ENCODE measurements at regions not wholly inside any gene's neighbourhood (a gene's known extent, or its start where the extent isn't known, plus 50 kb on each side); places are given as distances from the start of the nearest gene placed in this dataset.

GRCh38 chr12:28824193-28824846 is 324.8 kb upstream of the FAR2 start:
- DNase-seq: no peak

DNA sequence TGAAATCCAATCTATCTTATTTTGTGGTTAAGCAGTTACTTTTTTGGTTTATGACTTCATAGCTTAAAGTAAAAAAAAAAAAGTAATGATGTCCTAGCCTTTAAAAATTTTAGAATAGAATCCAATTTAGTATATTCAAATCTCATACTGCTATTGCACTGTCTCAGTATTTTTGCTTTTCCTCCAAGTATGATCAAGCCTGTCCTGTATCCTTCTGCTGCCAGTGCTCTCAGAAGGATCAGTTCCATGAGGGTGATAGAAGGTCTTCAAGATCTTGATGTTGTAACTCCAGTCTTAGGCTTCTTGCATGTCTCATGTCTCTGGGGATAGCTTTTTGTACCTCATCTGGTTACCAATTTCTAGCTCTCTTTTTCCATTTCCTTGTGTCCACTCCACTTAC is 324.2 kb upstream of the FAR2 start:
- no peak for DNase-seq

DNA sequence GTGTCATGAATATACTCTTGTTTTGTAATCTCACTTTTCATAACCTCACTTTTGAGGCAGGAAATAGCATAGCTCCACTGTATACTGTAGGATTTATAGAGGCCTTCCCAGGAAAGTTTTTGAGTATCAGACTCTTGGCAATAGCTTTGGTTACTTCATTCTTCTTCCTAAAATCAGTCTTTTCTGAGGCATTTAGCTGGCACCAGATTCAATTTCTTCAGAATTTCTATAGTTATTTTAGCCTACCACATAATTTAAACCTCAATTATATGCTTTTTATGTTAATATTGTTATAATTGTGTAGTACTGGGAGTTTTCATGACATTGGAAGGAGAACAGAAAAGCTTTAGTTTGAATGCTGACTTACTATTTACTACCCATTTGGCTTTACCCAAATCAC is 322.3 kb upstream of the FAR2 start:
- DNase-seq: no peak

GRCh38 chr12:28827861-28828260 is 321.2 kb upstream of the FAR2 start:
- DNase-seq: peak; percentile 33

DNA sequence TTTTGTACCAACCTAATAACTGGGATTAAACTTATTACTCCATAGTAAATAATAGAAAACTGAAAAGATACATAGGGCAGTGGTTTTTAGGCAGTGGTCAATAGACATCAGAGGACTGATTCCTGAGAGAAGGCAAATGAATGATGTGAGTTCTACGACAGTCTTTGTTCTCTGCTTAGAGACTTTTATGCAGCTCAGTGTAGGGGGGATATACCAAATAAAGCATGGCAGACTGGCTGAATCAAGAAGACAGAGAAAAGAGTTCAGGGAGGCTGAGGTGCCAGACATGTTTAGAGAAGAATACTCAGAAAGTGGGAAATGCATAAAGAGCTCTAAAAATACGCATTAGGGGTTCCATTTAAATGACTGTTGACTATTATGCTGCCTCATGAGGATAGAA is 320.8 kb upstream of the FAR2 start:
- DNase-seq: no peak

GRCh38 chr12:28830491-28830890 is 318.6 kb upstream of the FAR2 start:
- no peak for DNase-seq

- no peak for DNase-seq
Observed at GRCh38 chr12:28844718-28845117, 304.4 kb upstream of the FAR2 start.

DNA sequence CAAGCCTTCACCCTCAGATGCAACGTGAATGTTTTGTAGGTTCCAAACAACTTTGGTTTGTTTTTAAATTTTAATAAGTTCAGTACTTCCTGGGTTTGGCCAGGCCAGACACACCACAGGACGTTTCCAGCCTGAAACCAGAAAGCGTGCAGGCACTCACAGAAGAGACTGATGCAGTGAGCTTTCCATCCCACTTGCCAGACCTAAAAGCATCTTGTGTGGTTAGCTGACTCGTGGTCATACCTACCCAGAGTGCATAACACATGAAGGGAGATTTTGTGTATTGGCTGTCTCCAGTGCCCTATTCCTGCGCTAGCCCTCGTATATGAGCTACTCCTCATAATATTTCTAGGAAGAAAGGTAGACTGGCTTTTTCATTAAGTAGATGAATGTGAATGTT is 297.3 kb upstream of the FAR2 start:
- DNase-seq: no peak

- no peak for DNase-seq
Observed at GRCh38 chr12:28855761-28856310, 293.2 kb upstream of the FAR2 start.

- no peak for DNase-seq
Observed at GRCh38 chr12:28857369-28857768, 291.7 kb upstream of the FAR2 start.

- no peak for DNase-seq
Observed at GRCh38 chr12:28859551-28859950, 289.5 kb upstream of the FAR2 start.

GRCh38 chr12:28865776-28866175 is 283.3 kb upstream of the FAR2 start:
- DNase-seq: no peak

GRCh38 chr12:28866296-28866695 is 282.8 kb upstream of the FAR2 start:
- no peak for DNase-seq

GRCh38 chr12:28866715-28867503 is 282.2 kb upstream of the FAR2 start:
- no peak for DNase-seq

DNA sequence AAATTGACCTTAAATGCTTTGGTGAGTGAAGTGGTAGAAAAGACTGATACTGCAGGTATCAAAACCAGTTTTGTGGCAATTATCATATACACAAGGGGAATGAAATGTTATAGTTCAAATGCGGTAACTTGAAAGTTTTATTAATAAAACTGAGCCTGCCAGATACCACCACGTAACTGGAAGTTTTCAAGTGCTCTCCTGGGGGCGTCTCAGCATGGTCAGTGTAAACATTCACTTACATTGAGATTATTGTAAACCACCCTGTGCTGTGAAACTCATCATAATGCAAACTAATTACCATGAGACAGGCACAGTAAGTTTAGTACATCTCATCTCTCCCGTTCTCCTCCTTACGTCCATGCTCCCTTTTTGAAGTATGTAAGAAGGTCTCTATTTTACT is 280.7 kb upstream of the FAR2 start:
- no peak for DNase-seq

- no peak for DNase-seq
Observed at GRCh38 chr12:28869197-28869596, 279.9 kb upstream of the FAR2 start.

- DNase-seq: no peak
Observed at GRCh38 chr12:28870839-28871440, 278.1 kb upstream of the FAR2 start.

- peak; percentile 42 for DNase-seq
Observed at GRCh38 chr12:28872654-28873268, 276.3 kb upstream of the FAR2 start.

GRCh38 chr12:28874758-28875157 is 274.3 kb upstream of the FAR2 start:
- DNase-seq: no peak

DNA sequence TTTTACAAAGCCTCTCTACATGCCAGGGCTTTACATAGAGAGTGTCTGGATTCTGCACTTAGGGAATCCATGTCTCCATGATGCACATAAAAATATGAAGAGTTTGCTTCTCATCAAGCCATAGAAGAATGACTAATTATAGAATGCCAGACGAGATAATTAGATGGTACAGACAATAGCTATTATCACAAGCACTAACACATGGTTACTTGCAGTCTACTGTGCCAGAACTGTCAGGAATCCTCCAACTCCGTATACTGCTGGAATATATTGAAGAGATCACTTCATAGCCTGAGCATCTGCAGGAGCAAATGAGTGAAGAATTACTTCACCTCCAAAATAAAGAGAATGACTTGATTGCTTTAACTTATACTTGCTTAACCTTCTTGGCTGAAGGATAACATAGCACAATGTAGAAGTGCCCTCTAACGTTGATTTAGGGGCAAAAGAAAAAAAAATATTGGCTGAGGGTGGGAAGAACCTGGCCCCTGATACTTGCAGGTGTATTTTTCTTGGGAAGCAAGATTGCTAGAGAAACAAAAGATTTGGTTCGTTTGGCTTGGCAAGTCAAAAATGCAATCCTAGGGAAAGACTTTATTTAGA is 272.8 kb upstream of the FAR2 start:
- DNase-seq: no peak

DNA sequence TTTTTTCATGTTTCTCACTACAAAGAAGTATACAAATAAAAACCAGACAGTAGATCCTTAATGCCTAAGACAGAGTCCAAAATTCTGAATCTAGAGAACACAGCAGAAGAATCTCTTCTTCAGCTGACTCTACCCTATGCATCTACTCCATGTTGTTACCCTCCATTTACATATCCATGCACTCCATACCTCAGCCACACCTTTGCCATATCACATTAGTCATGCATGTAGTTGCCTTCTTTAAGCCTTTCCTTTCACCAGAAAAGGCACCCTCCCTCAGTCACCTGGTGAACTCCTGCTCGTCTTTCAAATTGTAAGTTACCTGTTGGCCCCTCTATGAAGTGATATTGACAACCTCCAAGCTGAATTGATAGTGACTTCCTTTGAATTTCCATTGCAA is 271.2 kb upstream of the FAR2 start:
- DNase-seq: no peak

DNA sequence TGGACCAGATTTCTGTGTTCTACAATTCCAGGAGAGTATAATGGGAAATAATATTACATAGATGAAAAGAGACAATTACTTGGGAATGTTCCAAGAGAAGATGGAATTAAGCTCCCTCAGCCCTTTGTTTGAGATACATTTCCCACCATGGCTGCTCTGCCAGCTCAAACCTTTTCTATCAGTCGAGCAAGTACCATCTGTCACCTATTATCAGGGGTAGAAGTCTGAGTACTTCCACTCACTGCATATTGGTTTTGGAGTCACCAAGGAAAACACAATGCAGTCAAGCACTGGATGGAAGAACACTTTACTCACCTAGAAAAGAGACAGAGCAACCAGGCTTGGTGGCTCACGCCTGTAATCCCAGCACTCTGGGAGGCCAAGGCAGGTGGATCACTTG is 270.4 kb upstream of the FAR2 start:
- no peak for DNase-seq

All from renal pelvis (tissue), 1 donor.